ENCODE measurements at regions not wholly inside any gene's neighbourhood (a gene's known extent, or its start where the extent isn't known, plus 50 kb on each side); places are given as distances from the start of the nearest gene placed in this dataset.
"Not testable (repeated sequence)": the region's sequence is repeated elsewhere in the genome, so short reads cannot be mapped to it uniquely, and the experiment has no call there.

DNA sequence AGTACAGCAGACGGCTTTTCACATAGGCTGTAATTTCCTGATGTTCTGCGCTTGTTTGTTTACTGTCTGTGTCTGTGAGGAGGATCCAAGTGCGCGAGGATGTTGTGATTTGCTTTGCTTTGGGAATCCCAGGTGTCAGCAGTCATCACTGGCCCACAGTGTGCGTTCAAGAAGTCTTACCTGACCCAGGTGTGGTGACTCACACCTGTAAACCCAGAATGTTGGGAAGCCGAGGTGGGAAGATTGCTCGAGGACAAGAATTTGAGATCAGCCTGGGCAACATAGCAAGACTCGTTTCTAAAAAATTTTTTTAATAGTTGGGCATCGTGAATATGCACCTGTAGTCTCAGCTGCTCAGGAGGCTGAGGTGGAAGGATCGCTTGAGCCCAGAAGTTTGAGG lies 110.7 kb downstream of the CRLF3 start:
- DNase-seq (ENCODE audit: low read depth in 3 of 3, low spot score in 2 of 3), result not testable (repeated sequence)

DNA sequence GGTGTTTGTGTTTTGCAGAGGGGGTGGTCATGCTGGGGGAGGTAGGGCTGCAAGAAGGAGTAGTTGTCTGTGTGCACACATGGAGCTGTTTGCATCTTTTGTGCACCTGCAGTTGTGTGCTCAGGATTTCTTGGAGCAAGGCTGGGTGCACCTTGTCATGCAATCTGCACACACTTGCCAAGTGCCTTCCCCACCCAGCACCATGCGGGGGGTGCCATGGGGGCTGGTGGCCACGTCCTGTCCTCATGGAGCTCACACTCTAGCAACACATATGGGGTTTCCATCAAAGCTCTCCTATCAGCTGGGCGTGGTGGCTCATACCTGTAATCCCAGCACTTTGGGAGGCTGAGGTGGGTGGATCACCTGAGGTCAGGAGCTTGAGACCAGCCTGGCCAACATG lies 111.6 kb downstream of the CRLF3 start:
- not testable (repeated sequence) for DNase-seq (ENCODE audit: low read depth in 3 of 3, low spot score in 2 of 3)

DNA sequence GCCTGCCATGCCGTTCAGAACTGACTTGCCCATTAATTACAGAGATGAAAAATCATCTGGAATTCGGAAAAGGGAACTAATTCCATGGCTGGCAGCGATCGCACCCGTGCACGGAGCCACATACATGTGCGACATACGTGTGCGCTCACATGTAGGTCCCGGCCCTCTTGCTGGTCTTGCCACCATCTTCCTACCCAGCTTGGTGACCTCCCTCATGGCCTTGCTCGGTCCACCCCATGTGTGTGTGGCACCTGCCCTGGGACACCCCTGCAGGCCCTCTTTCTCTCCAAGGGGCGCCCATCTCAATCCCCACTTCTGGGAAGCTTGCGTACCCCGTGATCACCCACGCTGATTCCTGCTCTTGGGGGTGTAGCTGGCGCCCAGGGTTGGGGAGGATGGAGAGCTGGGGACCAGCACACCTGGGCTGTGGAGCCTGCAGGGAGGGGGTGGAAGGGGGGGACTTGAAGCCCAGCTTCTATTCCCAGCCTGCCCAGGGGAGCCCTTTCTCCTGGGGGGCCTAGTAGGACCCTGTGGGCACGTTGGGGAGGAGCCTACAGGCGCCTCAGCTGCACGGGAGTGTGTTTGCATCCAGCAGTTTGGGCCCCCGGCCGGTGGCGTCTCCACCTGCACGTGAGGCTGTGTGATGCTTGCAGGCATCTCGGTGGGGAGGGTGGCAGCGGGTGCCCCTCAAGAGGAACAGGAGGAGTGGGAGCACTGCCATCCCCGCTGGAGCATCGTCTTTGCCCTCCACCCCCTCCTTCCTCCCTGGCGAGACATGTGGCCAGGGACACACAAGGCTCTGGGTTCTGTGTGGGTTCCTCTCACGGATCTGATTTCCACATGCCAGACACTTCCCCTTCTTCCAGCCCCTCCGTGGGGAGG lies 112.6 kb downstream of the CRLF3 start:
- not testable (repeated sequence) for DNase-seq (ENCODE audit: low read depth in 3 of 3, low spot score in 2 of 3)

DNA sequence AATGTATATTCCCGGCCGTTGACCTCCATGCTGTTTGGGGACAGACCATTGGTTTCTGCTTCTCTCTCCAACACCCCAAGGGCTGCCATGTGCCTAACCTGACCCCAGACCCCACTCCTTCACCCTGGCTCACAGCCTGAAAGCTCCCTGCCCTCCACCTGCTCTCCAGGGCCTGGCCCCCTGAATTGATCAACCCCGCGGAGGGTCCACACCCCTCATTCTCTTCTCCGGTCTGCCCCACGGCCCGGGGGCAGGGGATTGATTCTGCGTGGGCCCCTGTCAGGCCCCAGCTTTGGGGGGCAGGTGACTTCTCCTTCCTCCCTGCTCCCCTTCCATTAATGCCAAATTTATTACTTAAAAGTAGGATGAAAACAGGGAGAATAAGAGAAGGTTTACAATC lies 113.3 kb downstream of the CRLF3 start:
- not testable (repeated sequence) for DNase-seq (ENCODE audit: low read depth in 3 of 3, low spot score in 2 of 3)

DNA sequence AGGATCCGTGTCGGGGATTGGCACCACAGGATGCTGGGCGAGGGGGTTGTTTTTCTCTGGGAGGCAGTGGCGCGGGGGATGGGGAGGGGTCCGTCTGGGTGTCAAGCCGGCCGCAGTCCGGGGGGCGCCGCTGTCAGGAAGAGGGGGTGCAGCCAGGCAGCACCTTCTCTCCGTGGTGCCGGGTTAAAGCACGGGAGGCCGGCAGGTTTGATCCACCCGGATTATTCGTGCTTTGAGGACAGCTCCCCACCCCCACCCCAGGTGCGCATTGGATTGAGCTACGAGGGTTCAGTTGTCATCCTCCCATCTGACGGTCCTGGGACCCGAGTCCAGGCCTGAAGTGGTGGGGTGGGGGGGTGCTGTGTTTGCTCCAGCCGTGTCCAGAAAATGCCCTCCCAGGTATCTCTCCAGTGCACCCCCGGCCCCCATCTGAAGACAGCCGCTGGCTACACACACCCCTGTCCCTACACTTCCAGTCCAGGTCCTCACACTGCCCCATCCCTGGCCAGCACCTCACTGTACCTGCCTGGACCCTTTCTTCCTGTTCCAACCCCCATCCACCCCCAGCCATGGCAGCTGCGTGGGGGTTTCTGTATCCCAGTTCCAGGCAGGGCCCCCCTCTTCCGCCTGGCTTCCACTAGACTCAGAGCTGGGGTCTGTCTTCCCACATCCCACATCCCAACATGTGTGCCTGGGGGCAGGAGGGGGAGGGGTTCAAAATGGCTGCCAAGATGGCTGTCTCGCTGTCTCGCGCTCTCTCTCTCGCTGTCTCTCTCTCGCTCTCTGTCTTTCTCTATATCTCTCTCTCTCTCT lies 114.0 kb downstream of the CRLF3 start:
- DNase-seq (ENCODE audit: low read depth in 3 of 3, low spot score in 2 of 3), result not testable (repeated sequence)

DNA sequence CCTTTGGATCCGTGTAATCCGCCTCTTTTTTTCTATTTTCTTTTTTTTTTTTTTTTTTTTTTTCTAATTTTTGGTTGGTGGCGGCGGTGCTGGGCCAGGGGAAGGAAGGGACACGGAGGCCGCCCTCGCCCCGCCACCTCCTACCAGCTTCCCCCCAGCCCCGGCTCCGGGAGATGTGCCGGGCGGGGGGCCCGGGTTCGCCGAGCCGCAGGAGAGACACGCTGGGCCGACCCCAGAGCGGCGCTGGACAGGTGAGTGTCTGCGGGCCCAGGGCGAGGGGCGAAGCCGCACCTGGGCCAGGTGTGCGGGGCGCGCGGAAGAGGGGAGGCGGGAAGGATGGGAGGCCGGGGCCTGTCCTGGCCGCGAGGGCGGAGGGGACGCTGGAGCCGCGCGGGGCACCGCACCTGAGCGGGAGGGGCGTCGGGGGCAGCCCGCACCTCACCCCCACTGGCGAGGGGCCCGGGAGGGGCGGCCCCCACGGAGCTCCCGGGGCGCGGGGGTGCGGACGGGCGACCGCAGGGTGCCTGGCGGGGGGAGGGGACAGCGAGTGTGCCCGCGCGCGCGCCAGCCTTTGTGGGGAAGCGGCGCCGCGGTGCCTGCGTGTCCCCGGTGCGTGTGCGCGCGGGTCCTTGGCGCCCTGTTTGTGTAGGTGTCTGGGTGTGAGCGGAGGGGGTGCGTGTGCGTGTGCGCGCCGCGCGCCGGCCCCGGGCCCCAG lies 114.8 kb downstream of the CRLF3 start:
- not testable (repeated sequence) for DNase-seq (ENCODE audit: low read depth in 3 of 3, low spot score in 2 of 3)

DNA sequence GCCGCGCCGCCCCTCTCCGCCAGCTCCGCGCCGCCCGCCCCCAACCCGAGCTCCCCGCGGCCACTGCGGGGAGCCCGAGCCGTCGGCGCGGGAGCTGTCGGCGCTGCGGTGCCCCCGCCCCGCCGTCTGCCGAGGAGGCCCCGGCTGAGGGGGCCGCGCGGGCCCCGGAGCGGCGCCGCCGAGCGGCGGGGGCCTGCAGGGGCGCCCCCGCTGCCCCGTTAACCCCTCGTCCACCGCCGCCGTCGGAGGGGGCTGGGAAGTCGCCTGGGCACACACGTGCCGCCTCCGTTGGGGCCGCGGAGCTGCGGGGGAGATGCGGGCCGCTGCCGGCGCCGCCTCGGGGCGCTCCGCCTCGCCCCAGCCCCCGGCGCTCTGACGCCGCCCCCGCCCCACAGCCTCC lies 115.4 kb downstream of the CRLF3 start:
- DNase-seq (ENCODE audit: low read depth in 3 of 3, low spot score in 2 of 3), result not testable (repeated sequence)

DNA sequence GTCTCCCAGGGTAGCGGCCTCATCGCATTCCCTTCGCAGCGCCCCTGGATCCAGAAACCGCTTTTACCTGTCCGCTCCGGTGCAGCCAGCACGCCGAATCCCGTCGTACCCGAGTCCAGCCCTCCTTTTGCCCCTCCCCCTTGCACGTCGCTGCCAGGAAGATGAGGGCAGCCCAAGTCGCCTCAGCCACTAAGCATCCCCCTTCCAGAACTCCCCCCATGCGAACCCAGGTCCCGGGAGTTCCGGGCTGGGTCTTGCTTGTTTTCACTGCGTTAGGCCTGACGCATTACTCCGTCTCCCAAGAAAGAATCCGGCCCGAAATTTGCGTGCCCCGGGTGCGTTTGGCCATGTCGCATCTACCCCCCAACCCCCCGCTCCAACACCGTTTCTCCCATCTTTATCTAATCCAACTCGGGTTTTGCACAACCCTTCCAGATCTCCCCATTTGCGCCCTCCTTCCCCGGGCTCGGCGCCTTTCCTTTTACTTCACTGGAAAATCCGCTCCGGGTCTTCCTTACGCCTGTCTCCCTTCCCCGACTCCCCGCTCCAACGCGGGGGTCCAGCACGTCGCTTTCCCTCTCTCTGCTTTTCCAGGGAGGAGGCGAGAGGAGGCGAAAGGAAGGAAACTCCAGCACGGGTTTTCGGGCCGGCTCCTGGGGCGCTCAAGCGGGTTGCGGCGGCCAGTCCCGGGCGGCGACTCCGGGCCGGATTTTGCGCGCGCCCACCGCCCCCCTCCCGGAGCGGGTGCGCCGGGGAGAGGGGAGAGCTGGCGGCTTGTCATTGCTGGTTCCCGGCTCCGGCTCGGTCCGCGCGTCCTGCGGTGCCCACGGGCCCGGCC lies 116.0 kb downstream of the CRLF3 start:
- DNase-seq (ENCODE audit: low read depth in 3 of 3, low spot score in 2 of 3), result peak; percentile 82 to 90 (median 83)

DNA sequence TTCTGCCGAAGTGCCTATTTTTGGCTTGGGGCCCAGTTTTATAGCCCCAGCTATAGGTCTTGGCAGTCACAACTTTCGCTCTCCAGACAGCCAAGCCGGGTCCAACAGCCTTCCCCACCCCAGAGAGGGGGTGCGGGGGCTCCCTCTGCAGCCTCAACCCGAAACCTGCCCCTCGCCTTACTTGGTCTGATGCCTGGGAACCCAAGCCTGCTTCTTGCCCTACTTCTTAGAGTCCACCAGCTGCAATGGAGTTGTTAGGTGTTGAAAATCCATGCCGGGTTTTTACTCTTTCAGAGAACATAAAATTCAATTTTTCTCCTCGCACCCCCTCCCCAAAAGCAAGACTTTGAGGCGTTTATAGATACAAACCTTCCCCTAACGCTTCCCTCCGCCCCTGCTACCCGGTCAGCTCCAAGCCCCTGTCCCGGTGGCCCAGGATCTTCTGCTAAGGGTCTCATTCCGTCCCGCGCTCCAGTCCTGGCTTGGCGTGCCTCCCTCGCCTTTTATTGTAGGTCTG lies 116.7 kb downstream of the CRLF3 start:
- peak in 1 of 3 donors; percentile 66 for DNase-seq (ENCODE audit: low read depth in 3 of 3, low spot score in 2 of 3)

DNA sequence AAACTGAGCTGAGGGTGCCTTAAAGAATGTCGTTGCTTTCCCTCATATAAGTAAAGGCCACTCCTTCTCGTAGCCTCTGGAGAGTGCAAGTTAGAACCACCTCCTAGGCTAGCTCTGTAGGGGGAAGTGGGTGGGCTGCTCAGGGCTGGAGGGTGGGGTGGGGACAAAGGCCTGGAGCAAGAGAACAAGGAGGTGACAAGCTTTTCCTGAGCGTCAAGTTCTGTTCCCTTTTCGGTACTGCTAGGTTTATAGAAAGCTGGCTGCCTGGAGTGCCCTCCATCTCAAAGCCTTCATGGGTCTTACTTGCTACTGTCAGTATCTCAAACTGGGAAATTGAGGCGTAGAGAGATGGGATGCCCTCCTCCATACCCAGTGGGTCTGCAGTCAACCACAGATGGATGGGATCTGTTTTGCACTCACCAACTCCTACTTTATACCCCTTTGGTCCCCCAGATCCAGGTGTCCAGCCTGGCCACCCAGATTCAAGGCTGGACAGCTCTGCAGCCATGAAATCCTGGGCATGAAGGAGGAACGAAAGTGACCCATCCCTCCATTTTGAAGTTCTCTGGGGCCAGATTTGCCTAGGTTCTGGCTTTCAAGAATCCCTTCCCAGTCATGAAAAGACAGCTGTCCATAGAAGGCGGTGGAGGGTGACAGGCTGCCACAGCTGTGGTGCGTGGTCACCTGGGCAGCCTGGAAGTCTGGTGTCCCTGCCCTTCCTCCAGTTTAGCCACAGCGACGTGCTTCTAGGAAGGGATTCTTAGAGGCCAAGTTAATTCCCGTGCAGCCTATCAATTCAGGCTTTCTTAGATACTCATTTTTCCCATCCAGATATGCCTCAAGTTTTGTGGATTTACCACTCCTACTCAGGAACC lies 117.8 kb downstream of the CRLF3 start:
- DNase-seq (ENCODE audit: low read depth in 3 of 3, low spot score in 2 of 3), result not testable (repeated sequence)

DNA sequence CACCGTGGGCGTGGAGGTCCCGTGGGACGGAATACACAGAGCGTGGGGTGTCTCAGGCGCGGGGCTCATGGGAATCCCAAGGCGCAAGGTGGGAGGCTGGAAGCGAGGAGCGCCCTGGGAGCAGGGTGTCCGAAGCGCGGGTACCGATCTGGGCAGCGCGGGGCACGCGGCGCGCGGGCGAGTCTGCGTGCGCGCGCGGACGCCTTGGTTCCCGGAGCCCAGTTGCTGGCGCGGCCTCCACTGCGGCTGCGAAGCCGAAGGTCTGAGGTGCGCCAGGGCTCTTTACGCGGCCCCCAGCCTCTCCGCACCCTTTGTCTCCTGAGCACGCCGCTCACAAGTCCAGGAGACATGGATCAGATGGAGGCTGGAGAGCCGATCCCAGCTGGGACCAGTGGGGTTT lies 118.5 kb downstream of the CRLF3 start:
- DNase-seq (ENCODE audit: low read depth in 3 of 3, low spot score in 2 of 3), result not testable (repeated sequence)

DNA sequence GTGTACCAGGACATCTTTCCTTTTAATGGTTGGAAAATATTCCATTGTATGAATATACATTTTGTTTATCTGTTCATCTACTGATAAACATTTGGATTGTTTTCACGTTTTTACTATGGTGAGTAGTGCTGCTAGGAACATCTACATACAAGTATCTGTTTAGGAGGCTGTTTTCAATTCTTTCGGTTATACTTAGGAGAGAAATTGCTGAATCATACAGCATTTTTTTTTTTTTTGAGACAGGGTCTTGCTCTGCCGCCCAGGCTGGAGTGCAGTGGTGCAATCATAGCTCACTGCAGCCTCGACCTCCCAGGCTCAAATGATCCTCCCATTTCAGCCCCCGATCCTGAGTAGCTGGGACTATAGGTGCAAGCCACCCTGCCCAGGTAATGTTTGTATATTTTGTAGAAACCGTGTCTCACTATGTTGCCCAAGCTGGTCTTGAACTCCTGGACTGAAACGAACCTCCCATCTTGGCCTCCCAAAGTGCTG lies 122.9 kb downstream of the CRLF3 start:
- no peak for DNase-seq (ENCODE audit: low read depth in 3 of 3, low spot score in 2 of 3)

DNA sequence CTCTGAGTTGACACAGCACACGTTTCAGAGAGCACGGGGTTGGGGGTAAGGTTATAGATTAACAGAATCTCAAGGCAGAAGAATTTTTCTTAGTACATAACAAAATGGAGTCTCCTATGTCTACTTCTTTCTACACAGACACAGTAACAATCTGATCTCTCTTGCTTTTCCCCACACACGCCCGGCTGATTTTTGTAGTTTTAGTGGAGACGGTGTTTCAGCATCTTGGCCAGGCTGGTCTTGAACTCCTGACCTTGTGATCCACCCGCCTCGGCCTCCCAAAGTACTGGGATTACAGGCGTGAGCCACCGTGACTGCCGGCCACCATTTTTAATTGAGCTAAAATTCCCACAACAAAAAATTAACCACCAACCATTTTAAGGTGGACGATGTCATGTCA lies 123.7 kb downstream of the CRLF3 start:
- not testable (repeated sequence) for DNase-seq (ENCODE audit: low read depth in 3 of 3, low spot score in 2 of 3)

DNA sequence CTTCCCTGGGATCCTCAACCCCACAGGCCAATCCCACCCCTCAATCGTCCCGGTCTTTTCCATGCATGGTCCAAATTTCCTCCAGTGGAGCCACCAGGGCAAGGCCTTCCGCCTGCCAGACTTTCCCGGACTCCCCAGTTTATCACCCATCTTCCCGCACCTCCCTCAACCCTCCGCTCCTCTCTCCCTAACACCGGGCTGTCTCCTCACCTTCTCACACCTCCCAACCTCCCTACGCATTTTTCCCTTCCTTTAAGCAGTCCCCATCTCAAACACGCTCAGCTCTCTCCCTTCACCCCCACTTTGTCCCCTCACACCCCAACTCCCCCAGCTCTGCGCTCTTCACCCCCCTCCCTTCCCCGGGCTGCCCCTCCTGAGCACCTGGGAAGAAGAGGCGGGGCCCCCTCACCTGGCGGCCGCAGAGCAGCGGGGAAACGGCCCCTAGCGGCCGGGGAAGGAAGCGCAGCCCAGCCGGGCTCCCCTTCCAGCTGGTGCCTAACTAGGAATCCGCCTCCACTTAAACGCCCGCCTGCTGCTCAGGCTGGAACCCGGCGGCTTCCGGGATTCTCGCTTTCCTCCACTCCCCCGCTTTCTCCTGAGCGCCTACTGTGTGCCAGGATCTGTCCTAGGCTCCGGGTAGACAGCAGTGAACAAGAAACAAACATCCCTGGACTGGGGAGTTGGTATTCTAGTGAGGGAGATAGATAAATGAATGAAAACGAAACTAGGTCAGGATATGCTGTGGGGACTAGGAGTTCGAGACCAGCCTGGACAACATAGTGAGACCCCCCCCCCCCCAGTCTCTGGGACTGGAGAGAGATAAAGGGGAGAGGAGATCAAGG lies 126.7 kb downstream of the CRLF3 start:
- not testable (repeated sequence) for DNase-seq (ENCODE audit: low read depth in 3 of 3, low spot score in 2 of 3)

DNA sequence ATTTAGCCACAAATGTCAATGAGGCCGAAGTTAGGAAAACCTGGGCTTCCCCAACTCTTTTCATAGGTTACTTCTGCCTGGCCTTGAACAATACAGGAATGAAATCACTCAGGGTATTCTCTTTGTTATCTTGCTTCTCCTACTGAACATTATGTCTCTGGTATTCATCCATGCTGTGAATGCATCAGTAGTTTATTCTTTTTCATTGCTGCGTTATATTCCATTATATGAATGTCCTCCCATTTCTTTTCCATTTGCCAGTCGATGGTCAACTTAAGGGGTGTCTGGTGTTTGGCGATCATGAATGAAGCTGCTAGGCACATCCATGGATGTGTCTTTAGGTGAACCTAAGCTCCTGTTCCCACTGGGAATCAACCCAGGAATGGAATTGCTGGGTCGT lies 128.3 kb downstream of the CRLF3 start:
- DNase-seq (ENCODE audit: low read depth in 3 of 3, low spot score in 2 of 3), result no peak

DNA sequence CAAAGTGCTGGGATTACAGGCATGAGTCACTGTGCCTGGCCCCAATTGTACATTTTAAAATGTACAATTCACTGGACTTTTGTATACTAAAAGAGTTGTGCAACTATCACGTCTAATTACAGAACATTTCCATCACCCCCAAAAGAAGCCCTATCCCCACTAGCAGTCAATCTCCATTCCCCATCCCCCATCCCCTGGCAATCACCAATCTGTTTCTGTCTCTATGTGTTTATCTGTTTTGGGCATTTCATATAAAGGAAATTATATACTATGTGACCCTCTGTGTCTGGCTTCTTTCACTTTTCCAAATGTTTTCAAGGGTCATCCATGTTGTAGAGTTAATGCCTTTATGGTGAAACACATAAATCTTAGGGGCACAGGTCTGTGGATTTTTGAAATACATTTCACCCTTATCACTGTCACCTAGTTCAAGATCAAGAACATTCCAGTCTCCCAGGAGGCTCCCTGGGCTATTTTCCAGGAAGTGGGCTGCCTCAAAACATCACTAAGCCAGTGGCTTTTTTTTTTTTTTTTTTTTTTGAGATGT lies 129.2 kb downstream of the CRLF3 start:
- not testable (repeated sequence) for DNase-seq (ENCODE audit: low read depth in 3 of 3, low spot score in 2 of 3)

DNA sequence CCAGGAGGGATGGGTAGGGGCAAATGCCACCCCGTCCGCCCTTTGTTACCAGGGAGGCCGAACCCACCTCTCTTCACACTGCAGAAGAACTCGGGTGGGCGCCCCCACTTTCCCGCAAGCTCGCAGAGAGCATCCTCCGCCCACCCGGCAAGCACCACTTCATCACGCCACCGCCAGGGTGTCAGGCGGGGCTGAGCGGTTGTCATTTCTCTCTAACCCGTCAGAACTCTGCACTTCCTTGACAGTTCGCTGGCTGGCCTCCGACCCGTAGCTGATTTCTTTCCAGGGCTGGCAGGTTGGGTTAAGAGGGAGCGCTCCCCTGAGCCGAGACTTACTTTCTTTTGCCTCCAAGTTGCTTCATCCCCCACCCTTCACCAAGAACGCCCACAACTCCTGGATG lies 130.7 kb downstream of the CRLF3 start:
- not testable (repeated sequence) for DNase-seq (ENCODE audit: low read depth in 3 of 3, low spot score in 2 of 3)

All from right renal cortex interstitium (tissue), 3 donors.